ENCODE measurements at regions not wholly inside any gene's neighbourhood (a gene's known extent, or its start where the extent isn't known, plus 50 kb on each side); places are given as distances from the start of the nearest gene placed in this dataset.

- CTCF ChIA-PET: no interaction called here
- dilution Hi-C loops (cut with HindIII; ENCODE audit: low sequenced_read_pairs, unreplicated experiment) (no loop called here), in situ Hi-C loops (cut with MboI; ENCODE audit: low sequenced_read_pairs) (no loop called here), intact Hi-C loops (cut with micrococcal nuclease) (no loop called here)
- H3K9ac ChIP-seq (ENCODE audit: low read depth, low read length): no peak overlapping the region
- no CpG with 5 or more reads among the region's 1 CpG for WGBS, 2 experiments (ENCODE audit: extremely low coverage in 2 of 2, insufficient read length in 1 of 2)
- H3K14ac ChIP-seq (replicated peaks; ENCODE audit: low read depth, low read length): no peak overlapping the region
- no peak overlapping the region for H3K27ac ChIP-seq (ENCODE audit: insufficient read depth, low read length)
- no peak overlapping the region for H3K4me3 ChIP-seq (ENCODE audit: insufficient read depth, low read depth, low read length)
- H4K5ac ChIP-seq (ENCODE audit: low read depth, low read length): no peak overlapping the region
- H3K18ac ChIP-seq (ENCODE audit: low read depth, low read length): no peak overlapping the region
- no peaks in the 10 kb centered on the region for H3K36me3 ChIP-seq (ENCODE audit: control insufficient read depth, insufficient read depth, low read length)
- no peak overlapping the region for H4K91ac ChIP-seq (ENCODE audit: insufficient read depth, low read depth, low read length)
- no TSS peak for BruUV-seq (replicated peaks)
- H4K8ac ChIP-seq (ENCODE audit: low read depth in 2 of 2, low read length in 2 of 2): no peak overlapping the region
- H3K4ac ChIP-seq (ENCODE audit: low read depth, low read length): no peak overlapping the region
- H3K23ac ChIP-seq (ENCODE audit: low read depth, low read length): no peak overlapping the region
- H2AK9ac ChIP-seq (replicated peaks; ENCODE audit: low read depth, low read length, poor library complexity): no peak overlapping the region
- no peak overlapping the region for H2BK120ac ChIP-seq (ENCODE audit: low read depth, low read length)
- no peaks in the 10 kb centered on the region for H3K4me1 ChIP-seq (ENCODE audit: control insufficient read depth, insufficient read depth, low read length)
- H3K9me1 ChIP-seq (ENCODE audit: insufficient read depth, low read length): no peaks in the 10 kb centered on the region
- DNase-seq: no peak
- no peak overlapping the region for H3K56ac ChIP-seq (ENCODE audit: extremely low read depth, insufficient read depth, low read length)
- H2BK5ac ChIP-seq (ENCODE audit: low read depth, low read length, poor library complexity, severe bottlenecking): no peak overlapping the region
- no peaks in the 10 kb centered on the region for H3K9me3 ChIP-seq (ENCODE audit: control insufficient read depth, insufficient read depth, low read length)
- H4K20me1 ChIP-seq (ENCODE audit: insufficient read depth, low read length): no peaks in the 10 kb centered on the region
- TF ChIP-seq CEBPB (IDR thresholded peaks at IDR 0.05; ENCODE audit: low read depth, low read length) (no peak), SMC3 (IDR thresholded peaks at IDR 0.05; ENCODE audit: low read depth, low read length) (no peak), FOS (IDR thresholded peaks at IDR 0.05; ENCODE audit: low read depth, low read length) (no peak), MAZ (IDR thresholded peaks at IDR 0.05; ENCODE audit: borderline replicate concordance, low read depth, low read length) (no peak), CTCF (conservative IDR thresholded peaks at IDR 0.05; ENCODE audit: low read depth, low read length) (no peak), NFE2L2 (IDR thresholded peaks at IDR 0.05; ENCODE audit: low read depth, low read length) (no peak), RFX5 (IDR thresholded peaks at IDR 0.05; ENCODE audit: low read depth, low read length) (no peak), MXI1 (IDR thresholded peaks at IDR 0.05; ENCODE audit: borderline replicate concordance, low read depth, low read length) (no peak), MAFK (IDR thresholded peaks at IDR 0.05; ENCODE audit: low read depth, low read length) (no peak), RCOR1 (IDR thresholded peaks at IDR 0.05; ENCODE audit: insufficient replicate concordance, low read length) (no peak)
- H2BK20ac ChIP-seq (ENCODE audit: low read depth, low read length): no peak overlapping the region
- H3K27me3 ChIP-seq (ENCODE audit: control insufficient read depth, insufficient read depth, low read length): peaks cover 5% of the 10 kb centered on the region
- H2AFZ ChIP-seq (replicated peaks; ENCODE audit: low read length, poor library complexity): no peak overlapping the region
- ATAC-seq (ENCODE audit: low read depth): no peak
- H3K4me2 ChIP-seq (ENCODE audit: low read depth, low read length): no peak overlapping the region
- POLR2A ChIA-PET (ENCODE audit: unreplicated experiment): no interaction called here
- H2AK5ac ChIP-seq (ENCODE audit: low read depth, low read length): no peak overlapping the region
- no peak overlapping the region for H2BK15ac ChIP-seq (ENCODE audit: low read depth, low read length)
- no peaks in the 10 kb centered on the region for H3K79me1 ChIP-seq (ENCODE audit: low read depth in 1 of 2, low read length in 2 of 2)
Observed at GRCh38 chr14:62253171-62253570, 491.0 kb downstream of the SNAPC1 start.

Measured in IMR-90 (cell line).